NCI-H460 (cell line): ENCODE measurements at regions not wholly inside any gene's neighbourhood (a gene's known extent, or its start where the extent isn't known, plus 50 kb on each side); places are given as distances from the start of the nearest gene placed in this dataset.

Experiments
- DNase-seq: peaks from one replicate; pipeline ENCODE4 v3.0.0-alpha.2; 2016; ENCODE audit warnings: low read depth; ENCODE audit errors: extremely low read depth

- DNase-seq: no peak
Observed at GRCh38 chr6:9504191-9504590, 910.7 kb downstream of the TFAP2A start.

- DNase-seq: peak; percentile 93
Observed at GRCh38 chr6:9503111-9503761, 911.6 kb downstream of the TFAP2A start.

- DNase-seq: no peak
Observed at GRCh38 chr6:9499709-9500108, 915.2 kb downstream of the TFAP2A start.

GRCh38 chr6:9496837-9497236 lies 918.0 kb downstream of the TFAP2A start:
- no peak for DNase-seq

DNA sequence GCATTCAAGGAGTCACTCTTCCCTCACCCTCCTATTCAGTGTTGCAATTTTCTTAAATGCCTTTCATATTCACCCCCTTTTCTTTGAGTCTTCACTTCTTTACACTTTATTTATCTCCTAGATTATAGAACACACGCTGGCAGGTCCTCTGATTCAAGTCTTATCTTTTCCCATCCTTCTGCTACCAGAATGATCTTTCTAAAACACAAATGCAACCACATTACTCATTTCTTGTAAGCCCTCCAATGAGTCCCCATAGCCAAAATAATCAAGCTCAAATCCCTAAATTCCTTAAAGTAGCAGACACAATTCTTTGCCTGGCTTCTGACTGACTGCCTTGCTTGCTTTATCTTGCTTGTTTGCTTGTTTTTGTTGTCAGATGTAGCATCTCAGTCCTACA lies 920.0 kb downstream of the TFAP2A start:
- no peak for DNase-seq

GRCh38 chr6:9492790-9493189 lies 922.1 kb downstream of the TFAP2A start:
- no peak for DNase-seq

GRCh38 chr6:9487128-9487527 lies 927.7 kb downstream of the TFAP2A start:
- DNase-seq: no peak

- DNase-seq: no peak
Observed at GRCh38 chr6:9485992-9486391, 928.9 kb downstream of the TFAP2A start.

DNA sequence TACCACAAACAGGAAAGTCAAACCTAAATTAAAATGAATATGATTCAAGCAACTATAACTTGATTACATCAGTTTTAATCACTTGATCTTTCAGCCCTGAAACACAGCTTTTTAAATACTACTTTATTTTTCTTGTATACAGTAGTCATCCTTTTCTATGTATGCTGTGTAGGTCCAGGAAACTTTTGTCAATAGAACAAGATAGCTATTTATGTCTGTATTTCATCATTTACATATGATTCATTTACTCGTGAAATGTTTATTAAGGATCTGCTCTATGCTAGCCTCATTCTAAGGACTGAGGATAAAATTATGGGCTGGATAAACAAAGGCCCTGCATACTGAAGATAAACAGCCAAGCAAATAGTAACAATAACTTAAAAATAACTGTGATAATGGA lies 930.2 kb downstream of the TFAP2A start:
- no peak for DNase-seq

GRCh38 chr6:9484091-9484490 lies 930.8 kb downstream of the TFAP2A start:
- no peak for DNase-seq

DNA sequence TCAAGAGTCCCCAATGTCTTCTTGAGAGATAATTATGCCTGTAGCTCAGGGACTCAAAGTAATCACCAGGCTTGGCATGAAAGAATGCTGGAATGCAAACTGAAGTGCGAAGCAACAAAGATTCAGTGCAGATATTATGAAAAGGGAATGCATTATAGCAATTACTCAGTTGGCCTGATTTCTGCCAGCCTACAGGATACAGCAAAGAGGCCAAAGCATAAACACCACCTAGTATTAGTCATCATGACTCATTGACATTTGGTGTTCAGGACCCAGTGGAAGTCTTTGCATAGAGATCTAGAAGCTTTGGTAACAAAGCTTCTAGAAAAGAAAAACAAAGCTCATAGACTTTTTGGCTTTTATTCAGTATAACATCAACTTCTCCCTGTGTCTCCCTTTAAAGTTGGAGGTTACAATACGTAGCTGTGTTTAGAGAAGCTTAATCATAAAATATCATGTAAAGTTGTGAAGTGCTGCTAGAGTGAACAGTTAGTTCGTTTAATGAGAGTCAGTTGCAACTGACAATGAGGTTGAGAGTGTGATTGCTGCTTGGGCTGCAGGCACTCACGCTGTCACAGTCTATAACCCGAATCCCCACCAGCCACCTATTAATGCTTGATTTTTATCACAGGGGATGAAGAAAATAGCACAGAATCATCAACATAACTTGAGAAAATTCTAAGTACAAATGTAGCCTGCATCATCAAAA lies 932.7 kb downstream of the TFAP2A start:
- DNase-seq: peak; percentile 89

DNA sequence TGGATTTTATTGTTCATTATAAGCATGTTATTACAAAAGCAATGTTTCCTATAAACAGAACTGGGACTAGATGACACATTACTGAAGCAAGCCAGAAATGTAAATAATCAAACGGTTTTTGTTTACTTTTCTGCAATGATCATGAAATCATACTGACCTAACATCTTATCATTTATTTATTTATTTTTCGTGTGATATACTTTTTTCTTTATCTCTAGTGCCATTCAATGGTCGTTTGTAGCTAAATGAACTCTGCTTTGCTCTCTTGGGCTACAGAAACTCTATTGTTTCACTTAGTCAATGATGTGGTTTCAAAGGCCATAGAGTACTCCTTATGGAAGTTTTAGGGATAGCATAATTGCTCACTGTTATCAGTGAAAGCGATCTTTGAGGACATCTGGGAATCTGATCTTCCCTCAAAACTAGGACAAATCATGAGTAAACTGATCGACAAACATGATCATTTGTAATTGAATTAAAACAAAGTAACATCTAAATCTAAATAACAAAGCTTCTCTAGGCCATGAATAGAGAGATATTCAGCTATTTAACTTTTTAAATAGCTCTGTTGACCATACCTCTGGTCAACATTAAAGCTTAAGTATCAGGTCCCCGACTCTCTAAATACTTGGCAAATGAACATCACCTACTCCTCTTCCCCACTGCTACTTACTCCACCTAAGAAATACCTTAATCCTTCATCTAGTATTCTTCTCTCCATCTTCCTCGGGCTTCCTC lies 933.4 kb downstream of the TFAP2A start:
- peak; percentile 74 for DNase-seq

DNA sequence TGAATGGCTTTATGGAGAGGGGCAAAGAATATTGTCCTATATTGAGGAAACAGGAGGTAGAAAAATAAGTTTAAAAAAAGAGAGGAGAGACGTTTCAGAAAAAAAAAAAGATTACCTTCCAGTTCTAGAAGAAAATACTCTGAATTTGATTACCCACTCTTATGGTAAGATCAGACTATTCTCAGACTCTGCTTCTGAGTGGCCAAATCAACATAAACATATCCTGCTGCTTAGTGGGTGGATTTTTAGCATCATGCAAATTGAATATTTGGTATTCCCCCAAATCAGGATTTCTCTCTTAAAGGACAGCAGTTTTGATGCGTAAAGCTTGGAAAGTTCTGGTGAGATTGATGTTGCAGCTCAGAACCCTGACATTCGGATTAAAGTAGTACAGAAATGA lies 946.6 kb downstream of the TFAP2A start:
- no peak for DNase-seq

DNA sequence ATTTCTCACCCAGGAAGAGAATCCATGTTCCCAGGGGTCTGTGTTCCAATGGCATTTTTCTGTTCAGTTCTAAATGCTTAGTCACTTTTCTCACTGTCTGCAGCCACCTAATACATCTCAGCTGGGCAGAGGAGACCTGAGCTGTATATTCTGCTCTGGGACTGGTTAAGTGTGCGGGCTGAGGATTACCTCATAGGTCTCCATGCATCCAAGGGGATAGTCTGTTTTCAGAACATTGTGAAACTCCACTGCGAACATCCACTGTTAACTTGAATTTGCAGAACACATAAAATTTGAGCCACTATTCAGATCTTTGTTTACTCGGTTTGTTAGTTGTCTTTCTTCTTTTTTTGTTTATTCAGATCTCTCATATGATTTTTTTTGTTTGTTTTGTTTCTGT lies 947.1 kb downstream of the TFAP2A start:
- no peak for DNase-seq

GRCh38 chr6:9464583-9464982 lies 950.3 kb downstream of the TFAP2A start:
- no peak for DNase-seq

DNA sequence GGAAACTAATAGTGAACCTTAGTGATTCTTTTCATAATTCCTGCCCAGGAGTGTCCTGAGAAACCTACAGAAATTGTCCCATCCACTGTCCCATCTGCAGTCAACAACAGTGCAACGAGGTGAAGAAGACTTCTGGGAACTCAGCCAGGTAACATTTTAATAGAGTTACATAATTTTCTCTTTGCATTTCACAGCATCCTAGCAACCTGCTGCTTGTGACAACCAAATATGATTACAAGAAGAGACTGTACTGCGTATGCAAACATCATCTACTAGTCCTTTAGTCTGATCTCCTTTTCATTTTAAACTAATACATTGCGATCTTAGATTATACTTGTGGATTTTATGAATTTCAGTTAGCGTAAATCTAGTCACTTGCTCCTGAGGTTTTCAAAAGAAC lies 951.6 kb downstream of the TFAP2A start:
- no peak for DNase-seq

- no peak for DNase-seq
Observed at GRCh38 chr6:9461188-9461587, 953.7 kb downstream of the TFAP2A start.

GRCh38 chr6:9458424-9458823 lies 956.5 kb downstream of the TFAP2A start:
- DNase-seq: no peak

DNA sequence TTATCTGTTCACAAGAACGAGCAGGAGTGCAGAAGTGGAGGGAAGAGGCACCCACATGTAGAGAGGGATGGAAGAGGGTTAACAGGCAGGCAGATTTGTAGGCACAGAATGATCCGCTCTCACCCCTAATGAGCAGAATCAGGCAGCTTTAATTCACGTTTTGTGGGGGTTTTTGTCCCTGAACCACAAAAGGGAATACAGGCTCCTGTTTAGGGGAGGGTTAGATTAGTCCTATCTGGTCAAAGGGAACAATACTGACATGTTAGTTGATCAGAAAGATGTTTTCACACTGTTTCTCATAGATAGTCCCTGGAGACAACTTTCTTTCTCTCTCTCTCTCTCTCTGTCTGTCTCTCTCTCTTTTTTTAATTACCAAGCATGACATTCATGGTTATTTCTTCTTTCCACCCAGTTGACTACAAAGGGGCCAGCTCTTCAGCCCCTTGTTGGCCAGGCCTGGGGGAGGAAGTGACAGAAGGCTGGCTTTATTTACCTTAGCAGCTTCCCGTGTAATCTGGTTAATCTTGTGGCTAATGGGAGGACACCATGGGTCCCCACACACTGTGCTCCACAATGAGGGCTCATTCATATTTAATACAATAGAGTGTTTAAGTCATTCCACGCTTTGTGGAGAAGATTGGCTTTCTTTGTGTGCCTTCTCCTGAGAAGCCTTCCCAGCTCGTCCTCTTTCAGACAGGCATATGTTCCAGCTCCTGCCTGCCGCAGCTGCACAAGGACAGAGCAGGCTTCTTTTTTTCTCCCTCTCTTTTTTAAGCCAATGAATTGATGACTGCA lies 958.8 kb downstream of the TFAP2A start:
- DNase-seq: no peak

DNA sequence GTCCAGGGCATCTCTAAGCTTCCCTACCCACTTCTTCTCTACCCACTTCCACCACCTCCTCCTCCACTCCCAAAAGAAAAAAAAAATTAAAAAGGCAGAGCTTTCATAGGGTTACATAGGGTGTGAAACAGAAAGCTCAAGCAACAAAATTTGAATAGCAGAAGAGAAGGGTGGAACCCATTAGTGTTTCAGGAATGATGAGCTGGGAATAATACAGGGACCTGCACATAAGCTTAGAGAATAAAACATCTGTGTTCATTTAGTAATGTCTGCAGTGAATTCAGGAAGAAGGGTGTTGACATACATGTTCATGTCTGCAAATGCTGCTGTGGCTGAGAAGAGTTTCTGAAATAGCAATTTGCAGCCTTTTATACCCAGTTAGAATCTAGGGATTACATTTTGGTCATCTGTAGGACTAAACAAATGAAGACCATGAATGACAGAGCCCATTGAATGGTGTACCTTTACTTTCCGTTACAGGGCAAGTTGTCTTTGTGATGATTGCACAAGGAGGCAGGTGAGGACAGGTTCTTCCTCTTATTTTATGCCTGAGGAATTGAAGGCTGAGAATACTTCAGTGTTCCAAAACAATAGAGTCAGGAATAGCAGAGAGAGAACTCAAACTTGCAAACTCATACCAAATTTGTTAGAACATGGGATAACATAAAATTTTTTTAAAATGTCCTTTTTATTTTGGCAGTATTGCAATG lies 975.1 kb downstream of the TFAP2A start:
- DNase-seq: no peak
